IPS DF 6.9 (cell line): ENCODE measurements at regions not wholly inside any gene's neighbourhood (a gene's known extent, or its start where the extent isn't known, plus 50 kb on each side); places are given as distances from the start of the nearest gene placed in this dataset.

Experiments used
- DNase-seq: peaks from one replicate; pipeline ENCODE4 v3.0.0-alpha.2; 2013; ENCODE audit warnings: low read depth, low spot score
- H3K27ac ChIP-seq: one replicate; pipeline ENCODE4 v1.5.1; 2013; ENCODE audit warnings: low read length, control low read depth
- H3K27me3 ChIP-seq: 2 replicates; pipeline ENCODE4 v1.6.1; 2013; ENCODE audit warnings: mild to moderate bottlenecking, low read length; ENCODE audit not compliant: control insufficient read depth, insufficient read depth
- H3K36me3 ChIP-seq: 2 replicates; pipeline ENCODE4 v1.6.1; 2013; ENCODE audit warnings: low read length; ENCODE audit not compliant: control insufficient read depth, insufficient read depth
- H3K4me1 ChIP-seq: 2 replicates; pipeline ENCODE4 v1.6.1; 2013; ENCODE audit warnings: low read length; ENCODE audit not compliant: control insufficient read depth, insufficient read depth
- H3K4me3 ChIP-seq: 2 replicates; pipeline ENCODE4 v1.5.1; 2013; ENCODE audit warnings: mild to moderate bottlenecking, low read length
- H3K9me3 ChIP-seq: 2 replicates; pipeline ENCODE4 v1.6.1; 2013; ENCODE audit warnings: low read length, inconsistent platforms; ENCODE audit not compliant: control insufficient read depth, insufficient read depth
- WGBS: extraction: QIAGEN DNeasy Blood & Tissue Kit; methylation state at CpG from one replicate; pipeline ENCODE4 v1.1.7; 2013; ENCODE audit warnings: mixed read lengths, missing lambda C conversion rate; ENCODE audit not compliant: insufficient read length, insufficient coverage; 5-methylcytosine and 5-hydroxymethylcytosine counted together

DNA sequence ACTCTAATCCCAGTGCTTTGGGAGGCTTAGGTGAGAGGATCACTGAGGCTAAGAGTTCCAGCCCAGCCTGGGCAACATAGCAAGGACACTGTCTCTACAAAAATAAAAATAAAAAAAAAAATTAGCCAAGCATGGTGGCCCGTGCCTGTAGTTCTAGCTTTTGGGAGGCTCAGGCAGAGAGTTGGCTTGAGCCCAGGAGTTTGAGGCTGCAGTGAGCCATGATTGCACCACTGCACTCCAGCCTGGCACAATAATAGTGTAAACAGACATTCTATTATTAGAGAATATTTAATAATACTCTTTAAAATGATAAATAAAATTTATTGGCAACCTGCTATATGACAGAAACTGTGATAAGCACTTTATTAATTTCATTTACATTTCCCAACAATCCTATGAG, 908.9 kb downstream of the TUSC7 start:
- Histone ChIP-seq H3K27me3 (no peaks in the 10 kb centered on the region), H3K36me3 (no peaks in the 10 kb centered on the region), H3K4me3 (no peak overlapping the region), H3K9me3 (no peaks in the 10 kb centered on the region), H3K27ac (no peak overlapping the region), H3K4me1 (no peaks in the 10 kb centered on the region)
- DNase-seq = no peak
- WGBS = no CpG with 5 or more reads among the region's 1 CpG

DNA sequence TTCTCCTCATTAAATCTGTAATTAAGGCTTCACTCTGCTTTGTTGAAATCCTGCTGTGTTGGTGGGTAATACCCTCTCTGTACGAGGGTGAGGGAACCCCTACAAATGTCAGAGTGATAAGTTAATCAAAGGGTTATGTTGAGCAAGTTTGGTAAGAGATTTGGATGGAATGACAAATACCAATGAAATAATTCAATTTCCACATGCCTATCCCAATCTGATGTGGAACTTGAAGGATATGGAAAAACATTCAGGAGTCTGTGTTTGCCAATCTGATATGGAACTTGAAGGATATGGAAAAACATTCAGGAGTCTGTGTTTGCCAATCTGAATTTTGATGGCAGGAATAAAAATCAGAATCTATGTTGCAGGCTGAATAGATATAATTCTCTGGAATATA, 910.2 kb downstream of the TUSC7 start:
- WGBS = no CpG with 5 or more reads among the region's 1 CpG
- H3K27ac ChIP-seq = no peak overlapping the region
- H3K4me1 ChIP-seq = no peaks in the 10 kb centered on the region
- no peak overlapping the region for H3K4me3 ChIP-seq
- no peaks in the 10 kb centered on the region for H3K27me3 ChIP-seq
- DNase-seq = no peak
- H3K9me3 ChIP-seq = no peaks in the 10 kb centered on the region
- H3K36me3 ChIP-seq = no peaks in the 10 kb centered on the region

GRCh38 chr3:117622171-117622841, 912.7 kb downstream of the TUSC7 start:
- no peak overlapping the region for H3K27ac ChIP-seq
- no peaks in the 10 kb centered on the region for H3K9me3 ChIP-seq
- no peaks in the 10 kb centered on the region for H3K27me3 ChIP-seq
- WGBS = no CpG with 5 or more reads among the region's 4 CpGs
- H3K4me1 ChIP-seq = no peaks in the 10 kb centered on the region; the same call in 1 of the 2 replicates
- no peak for DNase-seq
- no peaks in the 10 kb centered on the region for H3K36me3 ChIP-seq
- no peak overlapping the region for H3K4me3 ChIP-seq

DNA sequence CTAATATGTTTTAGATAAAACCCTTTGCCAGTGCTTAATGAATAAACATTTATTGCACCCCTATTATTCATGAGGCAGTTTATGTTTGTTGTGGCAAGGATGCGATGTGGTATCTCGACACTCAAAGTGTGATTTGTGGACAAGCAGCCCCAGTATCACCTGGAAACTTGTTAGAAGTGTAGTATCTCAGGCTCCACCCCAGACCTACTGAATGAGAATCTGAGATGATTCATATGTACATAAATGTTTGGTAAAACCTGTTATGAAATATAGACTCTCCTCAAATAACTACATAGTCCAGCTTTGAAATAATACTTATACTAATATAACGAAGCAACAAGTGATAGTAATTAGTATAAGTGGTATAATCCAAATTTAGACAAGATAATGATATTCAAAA, 914.8 kb downstream of the TUSC7 start:
- DNase-seq = no peak
- H3K27ac ChIP-seq = no peak overlapping the region
- no peaks in the 10 kb centered on the region; the same call in 1 of the 2 replicates for H3K4me1 ChIP-seq
- no peaks in the 10 kb centered on the region for H3K36me3 ChIP-seq
- no peak overlapping the region for H3K4me3 ChIP-seq
- no peaks in the 10 kb centered on the region for H3K27me3 ChIP-seq
- WGBS = no CpG with 5 or more reads among the region's 3 CpGs
- no peaks in the 10 kb centered on the region for H3K9me3 ChIP-seq

GRCh38 chr3:117625174-117625573, 915.6 kb downstream of the TUSC7 start:
- Histone ChIP-seq H3K4me1 (no peaks in the 10 kb centered on the region; the same call in 1 of the 2 replicates), H3K27ac (no peak overlapping the region), H3K27me3 (no peaks in the 10 kb centered on the region), H3K9me3 (no peaks in the 10 kb centered on the region), H3K36me3 (no peaks in the 10 kb centered on the region), H3K4me3 (no peak overlapping the region)
- no peak for DNase-seq

GRCh38 chr3:117626577-117626976, 917.0 kb downstream of the TUSC7 start:
- no peaks in the 10 kb centered on the region for H3K27me3 ChIP-seq
- H3K36me3 ChIP-seq = no peaks in the 10 kb centered on the region
- H3K4me3 ChIP-seq = no peak overlapping the region
- H3K4me1 ChIP-seq = no peaks in the 10 kb centered on the region; the same call in 1 of the 2 replicates
- no peak overlapping the region for H3K27ac ChIP-seq
- no peak for DNase-seq
- no peaks in the 10 kb centered on the region for H3K9me3 ChIP-seq
- no CpG with 5 or more reads among the region's 2 CpGs for WGBS

DNA sequence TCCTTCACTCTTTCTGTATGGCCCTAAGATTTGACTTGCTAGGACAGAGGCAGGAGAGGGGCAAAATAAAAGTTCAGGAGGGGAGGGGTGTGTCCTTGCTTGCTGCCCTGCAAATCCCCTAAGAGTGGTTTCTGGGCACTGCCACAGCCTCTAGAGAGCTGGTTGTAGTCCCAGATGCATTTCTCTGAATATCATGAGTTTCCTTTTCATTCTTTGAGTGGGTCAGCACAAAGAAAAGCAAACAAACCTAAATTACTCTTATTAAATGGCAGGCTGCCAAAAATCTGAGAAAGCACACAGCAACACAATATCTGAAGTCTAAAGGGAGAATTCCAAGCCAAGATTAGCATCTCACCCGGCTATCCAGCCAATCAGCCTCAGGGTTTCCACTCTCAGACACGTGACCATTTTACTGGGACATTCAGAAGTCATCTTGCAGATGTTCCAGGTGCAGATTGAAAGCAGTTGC, 919.3 kb downstream of the TUSC7 start:
- Histone ChIP-seq H3K27ac (no peak overlapping the region), H3K4me1 (no peaks in the 10 kb centered on the region; the same call in 1 of the 2 replicates), H3K9me3 (no peaks in the 10 kb centered on the region), H3K27me3 (no peaks in the 10 kb centered on the region), H3K36me3 (no peaks in the 10 kb centered on the region), H3K4me3 (no peak overlapping the region)
- WGBS = no CpG with 5 or more reads among the region's 2 CpGs
- DNase-seq = no peak

- H3K4me3 ChIP-seq = no peak overlapping the region
- no peaks in the 10 kb centered on the region for H3K27me3 ChIP-seq
- H3K27ac ChIP-seq = no peak overlapping the region
- no peaks in the 10 kb centered on the region; the same call in 1 of the 2 replicates for H3K4me1 ChIP-seq
- DNase-seq = no peak
- no peaks in the 10 kb centered on the region for H3K36me3 ChIP-seq
- no CpG with 5 or more reads among the region's 9 CpGs for WGBS
- H3K9me3 ChIP-seq = no peaks in the 10 kb centered on the region
These were observed 919.9 kb downstream of the TUSC7 start for GRCh38 chr3:117629505-117629904.

GRCh38 chr3:117630469-117630868, 920.9 kb downstream of the TUSC7 start:
- Histone ChIP-seq H3K27ac (no peak overlapping the region), H3K9me3 (no peaks in the 10 kb centered on the region), H3K4me3 (no peak overlapping the region), H3K36me3 (no peaks in the 10 kb centered on the region), H3K27me3 (no peaks in the 10 kb centered on the region), H3K4me1 (no peaks in the 10 kb centered on the region)
- no peak for DNase-seq

DNA sequence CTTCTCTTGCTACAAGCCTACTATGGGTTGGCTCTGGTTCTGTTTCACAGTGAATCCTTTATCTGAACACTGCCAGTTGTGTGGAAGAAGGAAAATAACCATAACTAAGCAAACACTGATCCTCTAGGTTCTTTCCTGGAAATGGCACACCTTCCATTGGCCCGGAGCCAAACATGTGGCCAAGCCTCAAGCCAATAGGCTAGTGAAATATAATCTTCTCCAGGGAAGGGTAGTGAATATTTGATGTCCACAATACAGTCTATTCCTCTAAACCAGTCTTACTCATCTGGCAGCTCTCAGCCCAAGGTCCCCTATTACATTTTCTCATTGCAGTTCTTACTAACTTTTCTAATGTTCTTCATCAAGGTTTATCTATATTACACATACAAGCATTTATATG, 921.3 kb downstream of the TUSC7 start:
- no peaks in the 10 kb centered on the region for H3K27me3 ChIP-seq
- no CpG with 5 or more reads among the region's 1 CpG for WGBS
- H3K9me3 ChIP-seq = no peaks in the 10 kb centered on the region
- no peak for DNase-seq
- H3K4me1 ChIP-seq = no peaks in the 10 kb centered on the region
- H3K27ac ChIP-seq = no peak overlapping the region
- no peak overlapping the region for H3K4me3 ChIP-seq
- no peaks in the 10 kb centered on the region for H3K36me3 ChIP-seq

GRCh38 chr3:117631781-117632180, 922.2 kb downstream of the TUSC7 start:
- H3K36me3 ChIP-seq = no peaks in the 10 kb centered on the region
- WGBS = no CpG with 5 or more reads among the region's 3 CpGs
- no peak overlapping the region for H3K27ac ChIP-seq
- H3K4me1 ChIP-seq = no peaks in the 10 kb centered on the region
- no peaks in the 10 kb centered on the region for H3K9me3 ChIP-seq
- no peak overlapping the region for H3K4me3 ChIP-seq
- H3K27me3 ChIP-seq = no peaks in the 10 kb centered on the region
- DNase-seq = no peak
